Activated CD8-positive, alpha-beta T cell treated with anti-CD3 and anti-CD28 coated beads, Interleukin-2, amount 10 ng/mL, durations not matched to agents 7 days and 5 days (primary cell): ENCODE measurements at regions not wholly inside any gene's neighbourhood (a gene's known extent, or its start where the extent isn't known, plus 50 kb on each side); places are given as distances from the start of the nearest gene placed in this dataset.
"Not testable (repeated sequence)": the region's sequence is repeated elsewhere in the genome, so short reads cannot be mapped to it uniquely, and the experiment has no call there.

ENCODE experiments used
- ATAC-seq: fragments of 150-1000 bp; cut with Tn5 transposase; one replicate; pipeline ENCODE4 v1.10.0; 2021; ENCODE audit warnings: moderate library complexity
- CTCF ChIA-PET: fragments of 350-600 bp; sonication (Branson Sonifier 250); formaldehyde crosslinking; loops from one replicate; lab custom pipeline; 2021; ENCODE audit warnings: antibody characterized with exemption; lab: Charles Lee
- POLR2A ChIA-PET: fragments of 350-600 bp; sonication (Branson Sonifier 250); formaldehyde crosslinking; loops from one replicate; lab custom pipeline; 2021; ENCODE audit warnings: antibody characterized with exemption; lab: Charles Lee
- DNase-seq: peaks from one replicate; pipeline ENCODE4 v3.0.0-alpha.2; 2020
- H3K27ac Mint-ChIP-seq: one replicate; pipeline ENCODE4 v1.8.0; 2021; ENCODE audit warnings: mild to moderate bottlenecking, mixed read lengths
- H3K27me3 Mint-ChIP-seq: one replicate; pipeline ENCODE4 v1.8.0; 2021; ENCODE audit warnings: low read depth, mixed read lengths
- H3K36me3 Mint-ChIP-seq: one replicate; pipeline ENCODE4 v1.8.0; 2021; ENCODE audit warnings: low read depth, mixed read lengths
- H3K4me1 Mint-ChIP-seq: one replicate; pipeline ENCODE4 v1.8.0; 2021; ENCODE audit warnings: low read depth, mixed read lengths
- H3K4me3 Mint-ChIP-seq: one replicate; pipeline ENCODE4 v1.8.0; 2021; ENCODE audit warnings: mild to moderate bottlenecking, mixed read lengths
- H3K9me3 Mint-ChIP-seq: one replicate; pipeline ENCODE4 v1.8.0; 2022; ENCODE audit warnings: mixed read lengths; ENCODE audit not compliant: insufficient read depth

DNA sequence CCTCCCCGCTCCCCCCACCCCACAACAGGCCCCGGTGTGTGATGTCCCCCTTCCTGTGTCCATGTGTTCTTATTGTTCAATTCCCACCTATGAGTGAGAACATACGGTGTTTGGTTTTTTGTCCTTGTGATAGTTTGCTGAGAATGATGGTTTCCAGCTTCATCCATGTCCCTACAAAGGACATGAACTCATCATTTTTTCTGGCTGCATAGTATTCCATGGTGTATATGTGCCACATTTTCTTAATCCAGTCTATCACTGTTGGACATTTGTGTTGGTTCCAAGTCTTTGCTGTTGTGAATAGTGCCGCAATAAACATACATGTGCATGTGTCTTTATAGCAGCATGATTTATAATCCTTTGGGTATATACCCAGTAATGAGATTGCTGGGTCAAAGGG, 104.3 kb downstream of the MTPN start:
- DNase-seq, POLR2A ChIA-PET, H3K27ac Mint-ChIP-seq, H3K4me3 Mint-ChIP-seq, H3K4me1 Mint-ChIP-seq, H3K27me3 Mint-ChIP-seq, CTCF ChIA-PET, H3K9me3 Mint-ChIP-seq, H3K36me3 Mint-ChIP-seq, ATAC-seq: not testable (repeated sequence)

- no peaks in the 10 kb centered on the region for H3K36me3 Mint-ChIP-seq
- ChIA-PET POLR2A (no interaction called here), CTCF (no interaction called here)
- no peaks in the 10 kb centered on the region for H3K9me3 Mint-ChIP-seq
- H3K27ac Mint-ChIP-seq = no peak overlapping the region
- DNase-seq (no peak), ATAC-seq (no peak)
- no peaks in the 10 kb centered on the region for H3K4me1 Mint-ChIP-seq
- no peaks in the 10 kb centered on the region for H3K27me3 Mint-ChIP-seq
- H3K4me3 Mint-ChIP-seq = no peak overlapping the region
Observed at GRCh38 chr7:135862586-135863340, 114.2 kb upstream of the FAM180A start.

DNA sequence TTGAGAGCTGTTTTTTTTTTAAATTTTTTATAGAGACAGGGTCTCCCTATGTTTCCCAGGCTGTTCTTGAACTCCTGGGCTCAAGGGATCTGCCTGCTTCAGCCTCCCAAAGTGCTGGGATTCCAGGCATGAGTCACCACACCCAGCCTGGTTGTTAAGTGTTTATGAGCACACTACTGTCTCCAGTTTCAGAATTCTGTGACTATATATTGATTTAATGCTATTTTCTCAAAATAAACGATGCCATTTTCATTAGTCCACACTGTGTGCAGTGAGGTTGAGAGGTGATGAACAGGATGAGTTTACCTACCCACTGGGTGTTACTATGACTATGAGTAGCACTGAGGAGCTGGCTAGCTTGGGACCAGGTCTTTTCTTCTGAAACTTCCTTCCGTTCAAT, 110.9 kb upstream of the FAM180A start:
- no peaks in the 10 kb centered on the region for H3K9me3 Mint-ChIP-seq
- H3K27ac Mint-ChIP-seq = no peak overlapping the region
- no peak for DNase-seq
- POLR2A ChIA-PET = no interaction called here
- H3K4me1 Mint-ChIP-seq = no peaks in the 10 kb centered on the region
- CTCF ChIA-PET = no interaction called here
- H3K4me3 Mint-ChIP-seq = no peak overlapping the region
- no peaks in the 10 kb centered on the region for H3K36me3 Mint-ChIP-seq
- ATAC-seq = no peak
- H3K27me3 Mint-ChIP-seq = no peaks in the 10 kb centered on the region

DNA sequence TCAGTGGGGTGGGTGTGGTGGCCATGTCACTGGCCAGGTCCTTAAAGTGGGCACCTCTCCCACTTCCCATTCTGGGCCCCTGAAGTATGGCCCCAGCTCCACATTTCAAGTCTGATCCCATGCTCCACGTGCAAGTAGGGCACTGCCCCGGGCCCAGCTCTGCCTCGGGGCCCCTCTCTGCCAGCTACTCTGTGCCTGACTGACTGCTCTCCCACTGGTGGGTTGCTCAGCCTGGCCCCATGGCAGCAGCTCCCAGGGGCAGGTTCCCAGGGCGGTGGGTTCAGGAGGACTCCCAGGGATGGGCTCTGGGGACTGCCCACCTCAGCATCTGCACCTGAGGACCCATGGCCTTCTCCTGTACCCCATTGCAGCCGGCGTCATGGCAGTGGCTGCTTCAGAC, 110.2 kb upstream of the FAM180A start:
- H3K4me3 Mint-ChIP-seq = no peak overlapping the region
- H3K36me3 Mint-ChIP-seq = no peaks in the 10 kb centered on the region
- POLR2A ChIA-PET = no interaction called here
- DNase-seq (no peak), ATAC-seq (no peak)
- H3K27me3 Mint-ChIP-seq = no peaks in the 10 kb centered on the region
- no peak overlapping the region for H3K27ac Mint-ChIP-seq
- no peaks in the 10 kb centered on the region for H3K4me1 Mint-ChIP-seq
- no peaks in the 10 kb centered on the region for H3K9me3 Mint-ChIP-seq
- CTCF ChIA-PET = no interaction called here

GRCh38 chr7:135858379-135858778, 109.8 kb upstream of the FAM180A start:
- H3K9me3 Mint-ChIP-seq = no peaks in the 10 kb centered on the region
- ATAC-seq (no peak), DNase-seq (no peak)
- H3K27me3 Mint-ChIP-seq = no peaks in the 10 kb centered on the region
- no peaks in the 10 kb centered on the region for H3K36me3 Mint-ChIP-seq
- H3K27ac Mint-ChIP-seq = no peak overlapping the region
- H3K4me1 Mint-ChIP-seq = no peaks in the 10 kb centered on the region
- ChIA-PET CTCF (no interaction called here), POLR2A (no interaction called here)
- no peak overlapping the region for H3K4me3 Mint-ChIP-seq

GRCh38 chr7:135857519-135858274, 109.1 kb upstream of the FAM180A start:
- Mint-ChIP-seq H3K27ac (no peak overlapping the region), H3K4me3 (no peak overlapping the region)
- no peak for ATAC-seq

GRCh38 chr7:135856356-135857144, 107.9 kb upstream of the FAM180A start:
- Mint-ChIP-seq H3K4me3 (no peak overlapping the region), H3K4me1 (no peaks in the 10 kb centered on the region), H3K9me3 (peaks cover 4% of the 10 kb centered on the region), H3K36me3 (no peaks in the 10 kb centered on the region), H3K27me3 (peaks cover 3% of the 10 kb centered on the region), H3K27ac (no peak overlapping the region)
- CTCF ChIA-PET = no interaction called here
- POLR2A ChIA-PET = no interaction called here
- ATAC-seq (no peak), DNase-seq (no peak)

More at GRCh38 chr7:135857519-135858274, 109.1 kb upstream of the FAM180A start:
- Mint-ChIP-seq H3K36me3 (no peaks in the 10 kb centered on the region), H3K9me3 (no peaks in the 10 kb centered on the region), H3K27me3 (no peaks in the 10 kb centered on the region), H3K4me1 (no peaks in the 10 kb centered on the region)
- ChIA-PET CTCF (no interaction called here), POLR2A (no interaction called here)
- no peak for DNase-seq

DNA sequence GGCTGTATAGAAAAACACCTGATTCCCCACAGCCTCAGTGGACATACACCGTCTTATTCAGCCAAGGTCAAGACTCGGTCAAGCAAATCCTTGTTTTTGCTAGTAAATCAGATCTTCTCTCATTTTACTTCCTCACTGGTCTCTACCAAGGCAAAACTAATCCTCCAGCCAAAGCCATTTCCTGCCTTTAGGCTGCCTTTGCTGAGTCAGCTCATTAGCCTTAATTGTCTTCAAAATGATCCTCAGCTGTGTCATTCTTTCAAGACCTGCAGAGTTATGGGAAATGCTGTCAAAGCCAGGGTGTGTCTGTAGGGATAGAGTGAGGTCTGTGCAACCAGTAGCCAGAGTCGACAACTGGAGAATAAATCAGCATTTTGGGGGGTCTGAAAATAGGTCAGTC, 107.2 kb upstream of the FAM180A start:
- Mint-ChIP-seq H3K4me3 (no peak overlapping the region), H3K4me1 (no peaks in the 10 kb centered on the region), H3K27me3 (peaks cover 3% of the 10 kb centered on the region), H3K27ac (no peak overlapping the region), H3K9me3 (peaks cover 4% of the 10 kb centered on the region), H3K36me3 (no peaks in the 10 kb centered on the region)
- ChIA-PET POLR2A (no interaction called here), CTCF (interaction anchor here (0.6 kb wide), 1 partner anchor 1026 kb away, joined by 3 read pairs; no protein-coding TSS in a partner anchor)
- ATAC-seq (no peak), DNase-seq (no peak)

DNA sequence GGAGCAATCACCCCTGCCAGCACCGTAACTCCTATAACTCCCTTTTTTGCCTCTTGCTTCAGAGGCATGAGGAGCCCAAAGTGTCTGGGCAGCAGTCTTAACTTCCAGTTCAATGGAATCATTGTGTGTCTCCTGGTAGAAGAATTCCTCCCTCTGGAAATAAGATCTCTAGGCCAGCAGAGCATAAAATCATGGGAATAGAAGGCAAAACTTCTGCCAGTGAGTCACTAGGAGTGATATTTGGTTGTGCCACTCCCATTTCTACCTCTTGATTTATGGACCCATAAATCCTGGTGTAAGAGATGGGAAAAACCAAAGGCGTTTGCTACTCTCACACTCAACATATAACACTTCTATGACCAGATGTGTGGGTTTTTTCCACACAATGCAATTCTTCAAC, 104.9 kb upstream of the FAM180A start:
- Mint-ChIP-seq H3K27me3 (peaks cover 3% of the 10 kb centered on the region), H3K9me3 (peaks cover 4% of the 10 kb centered on the region), H3K4me3 (no peak overlapping the region), H3K27ac (no peak overlapping the region), H3K36me3 (no peaks in the 10 kb centered on the region), H3K4me1 (no peaks in the 10 kb centered on the region)
- no peak for ATAC-seq
- DNase-seq = no peak
- ChIA-PET POLR2A (no interaction called here), CTCF (no interaction called here)

DNA sequence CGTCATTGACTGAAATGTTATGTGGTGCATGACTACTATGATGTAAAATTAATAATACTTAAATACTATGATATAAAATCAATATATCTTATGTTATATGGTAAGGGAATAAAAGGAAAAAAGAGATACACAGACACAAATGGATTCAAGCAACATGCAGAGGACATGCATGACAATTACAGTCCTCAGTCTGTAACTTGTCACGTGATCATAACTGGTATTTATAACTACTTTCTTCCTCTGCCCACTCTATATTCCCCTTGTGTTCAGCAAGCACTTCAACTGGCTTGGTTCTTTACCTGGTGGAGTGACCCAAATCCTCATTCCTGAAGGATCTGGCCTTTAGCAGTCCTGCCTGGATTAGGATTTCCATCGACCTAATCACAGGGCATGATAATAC, 104.4 kb upstream of the FAM180A start:
- ChIA-PET CTCF (no interaction called here), POLR2A (no interaction called here)
- no peak for ATAC-seq
- H3K4me1 Mint-ChIP-seq = no peaks in the 10 kb centered on the region
- no peak for DNase-seq
- H3K27ac Mint-ChIP-seq = no peak overlapping the region
- peaks cover 4% of the 10 kb centered on the region for H3K9me3 Mint-ChIP-seq
- H3K27me3 Mint-ChIP-seq = peaks cover 3% of the 10 kb centered on the region
- no peaks in the 10 kb centered on the region for H3K36me3 Mint-ChIP-seq
- H3K4me3 Mint-ChIP-seq = no peak overlapping the region

- ChIA-PET POLR2A (no interaction called here), CTCF (no interaction called here)
- ATAC-seq (no peak), DNase-seq (no peak)
- Mint-ChIP-seq H3K4me1 (no peaks in the 10 kb centered on the region), H3K27ac (no peak overlapping the region), H3K4me3 (no peak overlapping the region), H3K9me3 (peaks cover 4% of the 10 kb centered on the region), H3K27me3 (peaks cover under 1% of the 10 kb centered on the region), H3K36me3 (no peaks in the 10 kb centered on the region)
Observed at GRCh38 chr7:135847242-135847641, 98.6 kb upstream of the FAM180A start.

- Mint-ChIP-seq H3K9me3 (no peaks in the 10 kb centered on the region), H3K4me1 (no peaks in the 10 kb centered on the region), H3K27me3 (no peaks in the 10 kb centered on the region), H3K27ac (no peak overlapping the region), H3K36me3 (no peaks in the 10 kb centered on the region), H3K4me3 (no peak overlapping the region)
- ChIA-PET POLR2A (no interaction called here), CTCF (no interaction called here)
- DNase-seq = no peak
- ATAC-seq = no peak
Observed at GRCh38 chr7:135846339-135846738, 97.7 kb upstream of the FAM180A start.
